Karpas-422 (cell line): ENCODE measurements at regions not wholly inside any gene's neighbourhood (a gene's known extent, or its start where the extent isn't known, plus 50 kb on each side); places are given as distances from the start of the nearest gene placed in this dataset.

Experiments used
- DNase-seq: peaks from one replicate; pipeline ENCODE4 v3.0.0-alpha.2; 2015
- H2AFZ ChIP-seq: fragments of 200-600 bp; sonication (generic); 2 replicates; pipeline ENCODE4 v1.6.1; 2014; ENCODE audit warnings: antibody characterized with exemption, low read length, mixed read lengths
- H3K27ac ChIP-seq: fragments of 200-600 bp; sonication (generic); 2 replicates; pipeline ENCODE4 v1.5.1; 2014; ENCODE audit warnings: mild to moderate bottlenecking, low read length, moderate library complexity
- H3K27me3 ChIP-seq: fragments of 200-600 bp; sonication (generic); 2 replicates; pipeline ENCODE4 v1.6.1; 2014; ENCODE audit warnings: low read length, mixed read lengths
- H3K36me3 ChIP-seq: fragments of 200-600 bp; sonication (generic); 2 replicates; pipeline ENCODE4 v1.6.1; 2014; ENCODE audit warnings: low read length, mixed read lengths; ENCODE audit not compliant: insufficient read depth
- H3K4me1 ChIP-seq: fragments of 200-600 bp; sonication (generic); 2 replicates; pipeline ENCODE4 v1.6.1; 2014; ENCODE audit warnings: mild to moderate bottlenecking, low read length, mixed read lengths
- H3K4me2 ChIP-seq: fragments of 200-600 bp; sonication (generic); 2 replicates; pipeline ENCODE4 v1.6.1; 2014; ENCODE audit warnings: low read length, low read depth, mild to moderate bottlenecking; ENCODE audit not compliant: poor library complexity, severe bottlenecking
- H3K4me3 ChIP-seq: fragments of 200-600 bp; sonication (generic); 2 replicates; pipeline ENCODE4 v1.5.1; 2014; ENCODE audit warnings: mild to moderate bottlenecking, antibody characterized with exemption, low read length, mixed read lengths
- H3K79me2 ChIP-seq: fragments of 200-600 bp; sonication (generic); 2 replicates; pipeline ENCODE4 v1.6.1; 2014; ENCODE audit warnings: mild to moderate bottlenecking, low read length, mixed read lengths
- H3K9ac ChIP-seq: fragments of 200-600 bp; sonication (generic); 2 replicates; pipeline ENCODE4 v1.6.0; 2014; ENCODE audit warnings: low read length
- H3K9me2 ChIP-seq: fragments of 200-600 bp; sonication (generic), shearing (Covaris generic); replicated peaks from 2 replicates; pipeline ENCODE4 v1.6.0; 2014; ENCODE audit warnings: mild to moderate bottlenecking, low read length, moderate library complexity; ENCODE audit not compliant: insufficient read depth
- H3K9me3 ChIP-seq: fragments of 300-700, 200-600 bp; sonication (generic); 2 replicates; pipeline ENCODE4 v1.6.1; 2014; ENCODE audit warnings: low read length, mixed read lengths
- H4K20me1 ChIP-seq: fragments of 200-600 bp; sonication (generic); 2 replicates; pipeline ENCODE4 v1.6.1; 2014; ENCODE audit warnings: mild to moderate bottlenecking, antibody characterized with exemption, low read length, low read depth; ENCODE audit not compliant: insufficient read depth

DNA sequence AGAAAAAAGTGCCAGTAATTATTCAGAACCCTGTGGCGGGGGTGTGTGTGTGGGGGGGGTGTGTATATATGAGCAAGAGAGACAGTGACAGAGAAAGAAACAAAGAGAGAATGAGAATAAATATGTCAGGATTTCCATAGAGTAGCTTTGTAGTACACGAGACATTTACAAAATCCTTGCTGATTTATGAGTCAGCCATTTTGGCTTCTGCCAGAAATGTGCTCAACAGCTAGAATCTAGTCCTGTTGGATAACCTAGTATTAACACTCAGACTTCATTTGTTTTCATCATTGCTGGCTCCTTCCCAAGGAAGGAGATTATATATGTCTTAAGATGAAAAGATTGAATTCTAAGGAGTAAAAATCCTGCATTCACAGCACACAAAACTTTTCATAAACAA is 140.5 kb upstream of the HNRNPA3 start:
- Histone ChIP-seq H3K36me3 (no peaks in the 10 kb centered on the region), H3K27me3 (no peaks in the 10 kb centered on the region), H3K9me3 (no peaks in the 10 kb centered on the region), H4K20me1 (no peaks in the 10 kb centered on the region), H3K79me2 (no peaks in the 10 kb centered on the region), H3K4me3 (no peak overlapping the region), H3K9ac (no peak overlapping the region), H3K4me1 (no peaks in the 10 kb centered on the region; the same call in 1 of the 2 replicates), H2AFZ (no peak overlapping the region), H3K4me2 (no peak overlapping the region), H3K27ac (no peak overlapping the region), H3K9me2 (no peaks in the 10 kb centered on the region)
- no peak for DNase-seq

DNA sequence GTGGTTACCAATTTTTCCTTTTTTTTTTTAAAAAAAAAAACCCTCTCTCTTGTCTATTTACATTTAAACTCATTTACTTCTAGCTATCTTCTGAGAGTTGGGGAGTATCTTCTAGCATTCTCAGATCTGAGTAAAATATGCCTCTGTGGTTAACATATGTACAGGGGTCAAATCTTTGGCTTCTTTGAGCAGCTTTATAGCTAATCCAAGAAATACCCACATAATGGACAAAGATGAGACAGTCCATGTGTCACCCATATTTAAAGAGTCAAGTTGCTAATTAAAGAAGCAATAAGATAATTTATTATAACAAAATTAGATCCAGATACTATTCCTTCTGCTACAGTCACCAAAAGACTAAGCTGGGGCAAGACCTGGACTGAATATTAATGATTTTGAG is 139.0 kb upstream of the HNRNPA3 start:
- Histone ChIP-seq H3K27ac (no peak overlapping the region), H3K4me1 (no peaks in the 10 kb centered on the region; the same call in 1 of the 2 replicates), H3K4me2 (no peak overlapping the region), H3K9me2 (no peaks in the 10 kb centered on the region), H3K36me3 (no peaks in the 10 kb centered on the region), H3K79me2 (no peaks in the 10 kb centered on the region), H3K9me3 (no peaks in the 10 kb centered on the region), H3K9ac (no peak overlapping the region), H3K27me3 (no peaks in the 10 kb centered on the region), H2AFZ (no peak overlapping the region), H3K4me3 (no peak overlapping the region), H4K20me1 (no peaks in the 10 kb centered on the region)
- no peak for DNase-seq

DNA sequence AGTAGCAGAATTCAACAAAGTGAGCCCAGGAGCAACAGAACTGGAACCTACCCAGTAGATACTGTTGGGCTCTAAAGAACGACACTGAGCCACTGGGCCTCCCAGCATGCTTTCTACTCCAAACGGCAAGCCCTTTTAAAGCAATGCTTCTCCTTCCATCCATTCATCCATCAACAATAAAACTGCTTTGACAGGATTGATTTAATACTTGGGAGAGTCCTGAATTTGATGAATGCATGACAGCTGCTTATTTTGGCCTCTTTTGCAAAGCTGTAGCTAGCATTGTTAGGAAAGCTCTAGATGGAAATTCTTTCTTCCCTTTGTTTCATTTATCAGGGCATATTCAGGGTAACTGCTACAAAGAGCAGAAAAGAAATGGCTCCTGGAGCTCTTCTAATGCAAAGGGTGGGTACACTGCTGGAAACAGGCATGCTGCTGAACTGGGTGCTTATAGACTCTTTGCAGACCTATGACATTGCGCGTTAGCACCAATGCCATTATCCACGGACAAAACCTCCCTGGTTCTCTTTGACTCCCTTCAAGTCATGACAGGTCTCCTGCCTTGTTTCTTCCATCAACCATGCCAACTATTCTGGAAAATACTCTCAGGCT is 138.4 kb upstream of the HNRNPA3 start:
- no peaks in the 10 kb centered on the region for H3K36me3 ChIP-seq
- H3K79me2 ChIP-seq, result no peaks in the 10 kb centered on the region
- no peaks in the 10 kb centered on the region for H3K9me3 ChIP-seq
- no peaks in the 10 kb centered on the region; the same call in 1 of the 2 replicates for H3K4me1 ChIP-seq
- no peak for DNase-seq
- no peaks in the 10 kb centered on the region for H3K9me2 ChIP-seq
- no peak overlapping the region for H3K4me2 ChIP-seq
- H3K27me3 ChIP-seq, result no peaks in the 10 kb centered on the region
- H2AFZ ChIP-seq, result no peak overlapping the region
- no peak overlapping the region for H3K9ac ChIP-seq
- no peaks in the 10 kb centered on the region for H4K20me1 ChIP-seq
- no peak overlapping the region for H3K4me3 ChIP-seq
- H3K27ac ChIP-seq, result no peak overlapping the region

DNA sequence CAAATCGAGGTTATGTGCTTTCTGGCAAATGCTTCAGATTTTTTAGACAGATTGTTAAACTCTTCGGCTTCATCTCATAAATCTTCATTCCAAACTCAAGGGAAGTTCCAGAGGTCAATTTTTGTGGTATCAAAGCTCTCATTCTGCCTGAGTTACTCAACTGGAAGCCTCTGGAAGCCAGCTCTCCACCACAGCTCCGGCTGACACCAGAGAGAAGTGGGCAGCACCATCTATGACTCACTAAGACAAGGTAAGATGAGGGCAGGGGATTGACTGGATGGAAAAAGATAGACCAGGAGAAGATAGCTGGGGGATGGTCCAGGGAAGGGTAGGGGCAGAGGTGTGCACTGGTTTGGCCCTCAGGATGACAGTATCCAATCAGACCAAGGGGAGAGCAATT is 137.3 kb upstream of the HNRNPA3 start:
- no peaks in the 10 kb centered on the region for H3K79me2 ChIP-seq
- H3K9ac ChIP-seq, result no peak overlapping the region
- H3K27ac ChIP-seq, result no peak overlapping the region

DNA sequence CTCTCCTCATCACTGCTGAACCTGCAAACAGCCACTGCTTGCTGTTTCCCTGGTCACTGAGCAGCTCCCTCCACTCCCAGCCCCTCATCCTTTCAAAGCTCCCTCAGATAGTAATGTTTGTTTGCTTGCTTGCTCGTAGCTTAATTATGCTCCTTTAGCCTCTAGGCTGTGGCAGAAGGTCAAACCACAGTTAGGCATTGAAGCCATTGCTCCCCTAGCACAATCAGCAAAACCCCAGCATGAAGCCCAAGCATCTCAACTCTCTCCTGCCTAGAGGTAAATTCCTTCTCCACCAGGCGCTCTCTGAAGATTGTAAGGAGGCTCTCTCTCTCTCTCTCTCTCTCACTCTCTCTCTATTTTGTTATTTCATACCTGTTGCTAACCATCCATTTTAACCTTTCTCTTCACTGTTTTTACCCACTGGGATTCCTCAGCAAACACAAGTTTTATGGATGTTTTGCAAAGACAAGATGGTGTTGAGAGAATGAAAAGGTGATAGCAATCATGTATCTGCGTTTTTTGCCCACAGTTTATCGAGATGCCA is 135.9 kb upstream of the HNRNPA3 start:
- peak overlapping the region; percentile 29 for H3K4me2 ChIP-seq
- H3K4me3 ChIP-seq, result no peak overlapping the region
- no peak for DNase-seq
- no peaks in the 10 kb centered on the region for H4K20me1 ChIP-seq
- no peaks in the 10 kb centered on the region for H3K27me3 ChIP-seq
- no peaks in the 10 kb centered on the region for H3K9me3 ChIP-seq
- H2AFZ ChIP-seq, result no peak overlapping the region
- H3K9ac ChIP-seq, result no peak overlapping the region
- no peaks in the 10 kb centered on the region for H3K79me2 ChIP-seq
- no peaks in the 10 kb centered on the region for H3K36me3 ChIP-seq
- H3K9me2 ChIP-seq, result no peaks in the 10 kb centered on the region
- H3K27ac ChIP-seq, result no peak overlapping the region
- H3K4me1 ChIP-seq, result no peaks in the 10 kb centered on the region; the same call in 1 of the 2 replicates

More for the DNA sequence above, 137.3 kb upstream of the HNRNPA3 start:
- H4K20me1 ChIP-seq, result no peaks in the 10 kb centered on the region
- no peak overlapping the region for H3K4me3 ChIP-seq
- no peaks in the 10 kb centered on the region; the same call in 1 of the 2 replicates for H3K4me1 ChIP-seq
- H2AFZ ChIP-seq, result no peak overlapping the region
- H3K36me3 ChIP-seq, result no peaks in the 10 kb centered on the region
- H3K27me3 ChIP-seq, result no peaks in the 10 kb centered on the region
- no peak overlapping the region for H3K4me2 ChIP-seq
- no peaks in the 10 kb centered on the region for H3K9me3 ChIP-seq
- no peak for DNase-seq
- H3K9me2 ChIP-seq, result no peaks in the 10 kb centered on the region

DNA sequence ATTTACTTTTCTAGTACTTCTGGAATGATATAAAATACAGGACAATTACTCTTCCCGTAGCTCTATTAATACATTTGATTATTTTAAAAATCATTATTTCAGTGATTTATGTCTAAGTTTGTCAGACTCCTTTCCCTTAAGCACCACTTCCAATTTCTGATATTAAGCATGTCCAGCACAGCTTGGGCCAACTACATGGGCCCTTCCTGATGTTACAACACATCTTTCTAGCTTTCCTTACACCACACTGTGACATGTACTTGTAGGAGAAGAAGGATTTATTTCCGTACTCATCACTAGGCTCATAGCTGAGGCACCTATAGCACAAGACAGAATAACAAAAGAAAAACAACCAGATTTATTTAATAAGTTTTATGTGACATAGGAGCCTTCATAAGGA is 134.8 kb upstream of the HNRNPA3 start:
- H3K4me1 ChIP-seq, result no peaks in the 10 kb centered on the region; the same call in 1 of the 2 replicates
- no peak overlapping the region for H3K4me2 ChIP-seq
- H3K79me2 ChIP-seq, result no peaks in the 10 kb centered on the region
- H3K27me3 ChIP-seq, result no peaks in the 10 kb centered on the region; the same call in 1 of the 2 replicates
- no peaks in the 10 kb centered on the region for H3K36me3 ChIP-seq
- no peaks in the 10 kb centered on the region for H4K20me1 ChIP-seq
- H3K4me3 ChIP-seq, result no peak overlapping the region
- DNase-seq, result no peak
- H3K9me2 ChIP-seq, result no peaks in the 10 kb centered on the region
- no peak overlapping the region for H2AFZ ChIP-seq
- no peak overlapping the region for H3K27ac ChIP-seq
- no peaks in the 10 kb centered on the region for H3K9me3 ChIP-seq
- H3K9ac ChIP-seq, result no peak overlapping the region

DNA sequence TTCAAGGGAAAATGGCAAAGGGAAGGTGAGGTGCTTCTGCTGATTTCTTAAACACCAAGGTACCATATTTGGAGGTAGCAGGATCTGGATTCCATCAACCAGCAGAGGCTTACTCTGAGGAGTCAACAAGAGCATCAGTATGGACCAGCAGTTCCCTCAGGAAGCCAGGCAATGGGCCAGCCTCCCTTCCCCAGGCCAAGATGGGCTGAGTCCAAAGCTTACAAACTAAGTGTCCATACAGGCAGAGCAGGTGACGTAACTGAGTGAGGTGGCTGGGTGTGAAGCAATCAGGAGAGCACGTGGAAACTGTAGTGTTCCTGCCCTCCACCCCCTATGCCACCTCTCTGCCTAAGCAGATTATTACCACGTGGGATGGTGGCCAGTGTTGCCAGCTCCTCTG is 134.2 kb upstream of the HNRNPA3 start:
- H3K4me3 ChIP-seq, result no peak overlapping the region
- no peaks in the 10 kb centered on the region; the same call in 1 of the 2 replicates for H3K4me1 ChIP-seq
- H3K27ac ChIP-seq, result no peak overlapping the region
- H3K4me2 ChIP-seq, result no peak overlapping the region
- H2AFZ ChIP-seq, result no peak overlapping the region
- no peaks in the 10 kb centered on the region; the same call in 1 of the 2 replicates for H3K27me3 ChIP-seq
- no peak for DNase-seq
- no peaks in the 10 kb centered on the region for H4K20me1 ChIP-seq
- no peaks in the 10 kb centered on the region for H3K9me3 ChIP-seq
- H3K9ac ChIP-seq, result no peak overlapping the region
- no peaks in the 10 kb centered on the region for H3K36me3 ChIP-seq
- H3K79me2 ChIP-seq, result no peaks in the 10 kb centered on the region
- H3K9me2 ChIP-seq, result no peaks in the 10 kb centered on the region

DNA sequence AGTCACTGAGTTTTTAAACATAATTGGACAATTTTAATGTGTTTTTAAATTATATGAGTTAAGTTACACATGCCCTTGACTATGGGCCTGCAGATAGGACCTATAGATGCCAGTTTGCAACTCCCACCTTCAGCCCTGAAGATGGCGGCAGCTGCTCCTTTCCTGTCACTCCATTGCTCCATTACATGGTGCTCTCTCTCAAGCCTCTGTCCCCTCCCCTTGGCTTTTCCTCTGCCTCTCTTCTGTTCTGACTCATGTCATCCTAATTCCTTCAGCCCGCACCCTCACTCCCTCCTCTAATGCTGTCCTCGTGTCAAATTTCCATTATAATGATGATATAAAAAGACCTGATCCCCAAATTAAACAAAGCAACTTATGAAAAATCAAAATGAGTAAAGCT is 133.7 kb upstream of the HNRNPA3 start:
- Histone ChIP-seq H3K9me2 (no peaks in the 10 kb centered on the region), H2AFZ (no peak overlapping the region), H3K4me1 (no peaks in the 10 kb centered on the region; the same call in 1 of the 2 replicates), H3K79me2 (no peaks in the 10 kb centered on the region), H3K36me3 (no peaks in the 10 kb centered on the region), H3K9ac (no peak overlapping the region), H3K27me3 (no peaks in the 10 kb centered on the region; the same call in 1 of the 2 replicates), H3K27ac (no peak overlapping the region), H4K20me1 (no peaks in the 10 kb centered on the region), H3K4me2 (no peak overlapping the region), H3K4me3 (no peak overlapping the region), H3K9me3 (no peaks in the 10 kb centered on the region)
- no peak for DNase-seq
